HG02852 (cell line): ENCODE measurements at regions not wholly inside any gene's neighbourhood (a gene's known extent, or its start where the extent isn't known, plus 50 kb on each side); places are given as distances from the start of the nearest gene placed in this dataset.
"Not testable (repeated sequence)": the region's sequence is repeated elsewhere in the genome, so short reads cannot be mapped to it uniquely, and the experiment has no call there.

Experiments
- ATAC-seq: cut with Tn5 transposase; IDR thresholded peaks from one replicate; pipeline ENCODE4 v1.9.1; 2021; ENCODE audit warnings: mild to moderate bottlenecking, moderate library complexity; ENCODE audit not compliant: unreplicated experiment

GRCh38 chr19:23474761-23475160 is 79.5 kb upstream of the ZNF91 start:
- no peak for ATAC-seq

GRCh38 chr19:23474172-23474571 is 78.9 kb upstream of the ZNF91 start:
- no peak for ATAC-seq

DNA sequence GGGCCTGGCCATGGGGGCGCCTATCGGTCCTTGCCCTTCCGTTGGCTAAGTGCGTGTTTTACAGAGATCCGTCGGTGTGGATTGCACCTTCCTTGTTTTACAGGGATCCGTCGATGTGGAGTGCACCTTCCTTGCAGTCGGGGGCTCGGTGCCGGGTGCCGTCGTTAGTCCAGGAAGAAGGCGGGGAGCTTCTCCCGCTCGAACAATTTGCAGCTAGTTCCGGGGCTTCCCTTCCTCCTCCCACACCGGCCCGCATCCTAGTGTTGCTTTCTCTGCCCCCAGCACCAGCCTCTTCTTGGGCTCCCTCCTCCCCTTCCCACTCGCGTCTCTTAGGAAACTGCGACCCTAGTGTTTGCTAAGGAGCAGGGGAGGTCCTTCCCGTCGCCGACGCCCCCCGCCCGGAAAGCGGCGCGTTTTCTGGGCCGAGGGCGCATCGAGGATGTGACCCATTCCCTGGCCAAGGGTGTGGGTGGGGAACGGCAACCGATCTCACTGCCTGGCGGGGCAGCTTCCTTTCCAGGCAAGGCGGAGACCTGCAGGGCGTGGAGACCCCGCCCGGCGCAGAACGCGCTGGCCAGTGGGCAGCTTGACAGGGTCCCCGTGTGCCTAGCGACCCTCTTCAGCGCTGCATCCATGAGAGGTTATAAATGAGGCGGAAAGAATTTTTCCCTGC is 75.7 kb upstream of the ZNF91 start:
- ATAC-seq, result no peak

GRCh38 chr19:23464349-23464748 is 69.1 kb upstream of the ZNF91 start:
- ATAC-seq, result not testable (repeated sequence)

GRCh38 chr19:23461120-23461519 is 65.8 kb upstream of the ZNF91 start:
- ATAC-seq, result no peak

- no peak for ATAC-seq
Observed at GRCh38 chr19:23460656-23461055, 65.4 kb upstream of the ZNF91 start.
